A673 (cell line): ENCODE measurements at regions not wholly inside any gene's neighbourhood (a gene's known extent, or its start where the extent isn't known, plus 50 kb on each side); places are given as distances from the start of the nearest gene placed in this dataset.

ENCODE experiments used
- CTCF ChIP-seq: fragments of 300-800, 200-600 bp; sonication (generic); conservative IDR thresholded peaks from 2 replicates; pipeline ENCODE4 v1.5.1; 2017; ENCODE audit warnings: low read depth, mild to moderate bottlenecking, antibody characterized with exemption, low read length, moderate library complexity, mixed read lengths
- EZH2 ChIP-seq: fragments of 200-600 bp; sonication (generic); IDR thresholded peaks from 2 replicates; pipeline ENCODE4 v1.6.1; 2017; ENCODE audit warnings: borderline replicate concordance, low read depth, mild to moderate bottlenecking, mixed read lengths, antibody characterized with exemption, low read length; ENCODE audit not compliant: poor library complexity, severe bottlenecking

GRCh38 chr7:81402227-81402626 is 367.6 kb downstream of the HGF start:
- no peak for TF ChIP-seq CTCF
- no peak for TF ChIP-seq EZH2
